HepG2 (cell line): ENCODE measurements at regions not wholly inside any gene's neighbourhood (a gene's known extent, or its start where the extent isn't known, plus 50 kb on each side); places are given as distances from the start of the nearest gene placed in this dataset.

Source experiments
- ATAC-seq: fragments of 200-7000 bp; cut with Tn5 transposase; 3 replicates; pipeline ENCODE4 v1.9.1; 2020; ENCODE audit warnings: mild to moderate bottlenecking, moderate library complexity
- BruUV-seq: library from RNA; stranded (reverse); fragments of 400-500 nt; replicated peaks from 2 replicates; lab custom pipeline; 2021; lab: Mats Ljungman, UMichigan
- CTCF ChIA-PET: fragments of 300-600 bp; formaldehyde crosslinking; extraction: SDS; loops from one replicate; lab custom pipeline; 2021; ENCODE audit warnings: low total read pairs, inconsistent platforms, low intra/inter-chr PET ratio; lab: Yijun Ruan, JAX
- POLR2A ChIA-PET: fragments of 350-600 bp; sonication (Branson Sonifier 250); formaldehyde crosslinking; loops from one replicate; lab custom pipeline; 2020; ENCODE audit warnings: antibody characterized with exemption, inconsistent platforms; lab: Yijun Ruan, JAX
- DNase-seq: peaks from one replicate; pipeline ENCODE4 v3.0.0-alpha.2; 2015; ENCODE audit warnings: low spot score
- FAIRE-seq: peaks from 3 replicates; lab custom pipeline; 2011; peaks lifted over from hg19 to GRCh38; lab: Jason Lieb, UNC
- H2AFZ ChIP-seq: one replicate; pipeline ENCODE4 v1.6.1; 2011; ENCODE audit warnings: low read length, inconsistent platforms
- H3K27ac ChIP-seq: fragments of 300-600 bp; 3 replicates; pipeline ENCODE4 v1.8.0; 2011; ENCODE audit warnings: mixed run types, mild to moderate bottlenecking, mixed read lengths, low read length, inconsistent platforms; ENCODE audit not compliant: insufficient read depth; ENCODE audit errors: extremely low read length
- H3K27me3 ChIP-seq, 2 experiments: fragments of 200-600 bp in 1 of 2; 2 replicates in 1 of 2; 3 replicates in 1 of 2; pipeline versions ENCODE4 v1.6.0 to v1.8.0; 2011; ENCODE audit warnings: low read length in 2 of 2, mild to moderate bottlenecking in 2 of 2, moderate library complexity in 2 of 2, inconsistent platforms in 1 of 2; ENCODE audit not compliant: insufficient read depth in 2 of 2, control insufficient read depth in 1 of 2
- H3K36me3 ChIP-seq, 2 experiments: fragments of 200-600 bp in 1 of 2; replicated peaks in 1 of 2; 2 replicates in 1 of 2; 3 replicates in 1 of 2; pipeline versions ENCODE4 v1.5.1 to v1.8.0; 2011; ENCODE audit warnings: low read length in 2 of 2, inconsistent platforms in 1 of 2; ENCODE audit not compliant: insufficient read depth in 2 of 2, control insufficient read depth in 1 of 2
- H3K4me1 ChIP-seq: 2 replicates; pipeline ENCODE4 v1.5.1; 2012; ENCODE audit warnings: low read length, inconsistent platforms; ENCODE audit not compliant: insufficient read depth
- H3K4me2 ChIP-seq: 2 replicates; pipeline ENCODE4 v1.6.0; 2011; ENCODE audit warnings: low read depth, low read length, inconsistent platforms
- H3K4me3 ChIP-seq, 3 experiments: fragments of 200-600 bp in 1 of 3; sonication (generic), shearing (Covaris generic) in 1 of 3; replicated peaks in 1 of 3; 2 replicates each; pipeline ENCODE4 v1.5.1; 2011 to 2016; ENCODE audit warnings: low read length in 3 of 3, inconsistent platforms in 2 of 3, low read depth in 2 of 3, mild to moderate bottlenecking in 2 of 3, control low read depth in 1 of 3, mixed read lengths in 1 of 3; ENCODE audit not compliant: insufficient read depth in 1 of 3
- H3K79me2 ChIP-seq: one replicate; pipeline ENCODE4 v1.6.1; 2011; ENCODE audit warnings: low read length, inconsistent platforms; ENCODE audit not compliant: insufficient read depth
- H3K9ac ChIP-seq: 2 replicates; pipeline ENCODE4 v1.6.0; 2011; ENCODE audit warnings: mild to moderate bottlenecking, low read depth, low read length, inconsistent platforms; ENCODE audit not compliant: insufficient read depth
- H3K9me3 ChIP-seq: 2 replicates; pipeline ENCODE4 v1.5.1; 2012; ENCODE audit warnings: mild to moderate bottlenecking, low read length
- H4K20me1 ChIP-seq: 2 replicates; pipeline ENCODE4 v1.6.0; 2011; ENCODE audit warnings: inconsistent platforms, mild to moderate bottlenecking, low read length, moderate library complexity; ENCODE audit not compliant: insufficient read depth
- FOXK1 ChIP-seq: sonication (generic); formaldehyde crosslinking; IDR thresholded peaks from 2 replicates; pipeline ENCODE4 v1.4.0; 2020; ENCODE audit warnings: low read depth, missing genetic modification reagents, borderline replicate concordance
- GABPA ChIP-seq, 2 experiments: IDR thresholded peaks; 2 replicates each; pipeline ENCODE4 v1.6.1; 2011 to 2016; ENCODE audit warnings: low read depth in 2 of 2, low read length in 1 of 2, missing biosample characterization in 1 of 2, missing genetic modification characterization in 1 of 2
- MLLT10 ChIP-seq: sonication (generic); formaldehyde crosslinking; IDR thresholded peaks from 2 replicates; pipeline ENCODE4 v1.4.0; 2020; ENCODE audit warnings: missing genetic modification reagents
- RFXAP ChIP-seq: sonication (generic); formaldehyde crosslinking; IDR thresholded peaks from 2 replicates; pipeline ENCODE4 v1.4.0; 2020; ENCODE audit warnings: missing genetic modification reagents, borderline replicate concordance
- WIZ ChIP-seq: sonication (generic); formaldehyde crosslinking; IDR thresholded peaks from 2 replicates; pipeline ENCODE4 v1.5.1; 2020; ENCODE audit warnings: mild to moderate bottlenecking, missing genetic modification reagents
- ZFY ChIP-seq: sonication (generic); formaldehyde crosslinking; IDR thresholded peaks from 2 replicates; pipeline ENCODE4 v1.4.0; 2020; ENCODE audit warnings: missing genetic modification reagents
- ZNF331 ChIP-seq: sonication (generic); formaldehyde crosslinking; IDR thresholded peaks from 2 replicates; pipeline ENCODE4 v1.4.0; 2020; ENCODE audit warnings: missing genetic modification reagents
- WGBS: methylation state at CpG from one replicate; pipeline ENCODE4 v1.1.6; 2017; ENCODE audit warnings: low lambda C conversion rate; 5-methylcytosine and 5-hydroxymethylcytosine counted together
- in situ Hi-C: cut with HindIII; loops from 2 replicates; pipeline ENCODE4 v1.10.0; 2017; ENCODE audit warnings: low pct_unique_long_range_greater_than_20kb; ENCODE audit not compliant: extremely low pct_ligation_motif_present
- intact Hi-C: fragments of 100-400 bp; cut with micrococcal nuclease; formaldehyde crosslinking; loops from one replicate; pipeline ENCODE4 v1.10.0; 2022; ENCODE audit not compliant: unreplicated experiment
- TF ChIP-seq, protein P1 (sequence below): sonication (generic); formaldehyde crosslinking; IDR thresholded peaks from 2 replicates; pipeline ENCODE4 v1.5.0; 2020; ENCODE audit warnings: missing genetic modification reagents
- TF ChIP-seq, protein P2 (sequence below): sonication (generic); formaldehyde crosslinking; IDR thresholded peaks from 2 replicates; pipeline ENCODE4 v1.4.0; 2020; ENCODE audit warnings: missing genetic modification reagents, borderline replicate concordance
- TF ChIP-seq, protein P3 (sequence below): sonication (generic); formaldehyde crosslinking; IDR thresholded peaks from 2 replicates; pipeline ENCODE4 v1.4.0; 2020; ENCODE audit warnings: missing genetic modification reagents, mild to moderate bottlenecking, borderline replicate concordance
- TF ChIP-seq, protein P4 (sequence below): sonication (generic); formaldehyde crosslinking; IDR thresholded peaks from 2 replicates; pipeline ENCODE4 v1.9.0; 2021; ENCODE audit warnings: missing genetic modification reagents, mild to moderate bottlenecking, borderline replicate concordance
- TF ChIP-seq, protein P5 (sequence below): sonication (generic); formaldehyde crosslinking; IDR thresholded peaks from 2 replicates; pipeline ENCODE4 v1.5.1; 2020; ENCODE audit warnings: mild to moderate bottlenecking, missing genetic modification reagents, moderate library complexity
- TF ChIP-seq, protein P6 (sequence below): IDR thresholded peaks from 2 replicates; pipeline ENCODE4 v1.6.1; 2016; ENCODE audit warnings: mild to moderate bottlenecking

DNA sequence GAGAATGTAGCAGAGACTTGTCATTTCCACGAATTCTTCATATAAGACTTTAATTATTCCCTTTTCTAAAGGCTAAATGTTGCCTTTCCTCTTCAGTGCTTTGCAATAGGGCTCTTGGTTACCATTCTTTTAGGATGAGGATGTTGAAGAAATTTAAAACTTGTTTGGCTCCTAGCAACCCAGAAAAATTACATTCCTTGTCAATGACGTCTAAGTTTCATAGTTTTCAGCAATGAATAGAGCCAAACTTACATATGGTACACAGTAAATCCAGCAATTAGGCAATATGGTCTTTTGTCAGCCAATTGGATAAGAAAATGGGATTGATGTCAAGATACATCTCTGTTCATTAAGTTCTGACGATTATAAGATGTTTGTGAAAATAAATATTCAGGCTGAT, 1639.6 kb upstream of the PCDH10 start:
- ChIA-PET CTCF (no interaction called here), POLR2A (no interaction called here)
- Histone ChIP-seq H3K9ac (no peak overlapping the region), H3K27me3 (no peaks in the 10 kb centered on the region; a peak in 1 of 5 replicates), H3K4me1 (no peaks in the 10 kb centered on the region), H2AFZ (no peak overlapping the region), H3K36me3 (no peaks in the 10 kb centered on the region), H3K9me3 (no peaks in the 10 kb centered on the region), H3K4me3 (no peak overlapping the region), H3K79me2 (no peaks in the 10 kb centered on the region), H3K4me2 (no peak overlapping the region), H4K20me1 (no peaks in the 10 kb centered on the region), H3K27ac (no peak overlapping the region)
- FAIRE-seq (no peak), DNase-seq (no peak), ATAC-seq (no peak)
- no TSS peak for BruUV-seq
- WGBS = 0% methylated on average over 3 of the region's 3 CpGs
- intact Hi-C loops = no loop called here
- in situ Hi-C loops = no loop called here
- TF ChIP-seq, protein P1, sequence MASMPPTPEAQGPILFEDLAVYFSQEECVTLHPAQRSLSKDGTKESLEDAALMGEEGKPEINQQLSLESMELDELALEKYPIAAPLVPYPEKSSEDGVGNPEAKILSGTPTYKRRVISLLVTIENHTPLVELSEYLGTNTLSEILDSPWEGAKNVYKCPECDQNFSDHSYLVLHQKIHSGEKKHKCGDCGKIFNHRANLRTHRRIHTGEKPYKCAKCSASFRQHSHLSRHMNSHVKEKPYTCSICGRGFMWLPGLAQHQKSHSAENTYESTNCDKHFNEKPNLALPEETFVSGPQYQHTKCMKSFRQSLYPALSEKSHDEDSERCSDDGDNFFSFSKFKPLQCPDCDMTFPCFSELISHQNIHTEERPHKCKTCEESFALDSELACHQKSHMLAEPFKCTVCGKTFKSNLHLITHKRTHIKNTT (CRISPR knock-in tag) = no peak
- TF ChIP-seq RFXAP (CRISPR knock-in tag) (no peak), FOXK1 (CRISPR knock-in tag) (no peak), GABPA (IDR thresholded peaks at IDR 0.05; ENCODE audit: low read depth, low read length) (no peak), GABPA (CRISPR knock-in tag; IDR thresholded peaks at IDR 0.05; ENCODE audit: low read depth) (no peak), WIZ (CRISPR knock-in tag) (no peak), ZNF331 (no peak), ZFY (CRISPR knock-in tag) (no peak), MLLT10 (CRISPR knock-in tag) (no peak)
- TF ChIP-seq, protein P2, sequence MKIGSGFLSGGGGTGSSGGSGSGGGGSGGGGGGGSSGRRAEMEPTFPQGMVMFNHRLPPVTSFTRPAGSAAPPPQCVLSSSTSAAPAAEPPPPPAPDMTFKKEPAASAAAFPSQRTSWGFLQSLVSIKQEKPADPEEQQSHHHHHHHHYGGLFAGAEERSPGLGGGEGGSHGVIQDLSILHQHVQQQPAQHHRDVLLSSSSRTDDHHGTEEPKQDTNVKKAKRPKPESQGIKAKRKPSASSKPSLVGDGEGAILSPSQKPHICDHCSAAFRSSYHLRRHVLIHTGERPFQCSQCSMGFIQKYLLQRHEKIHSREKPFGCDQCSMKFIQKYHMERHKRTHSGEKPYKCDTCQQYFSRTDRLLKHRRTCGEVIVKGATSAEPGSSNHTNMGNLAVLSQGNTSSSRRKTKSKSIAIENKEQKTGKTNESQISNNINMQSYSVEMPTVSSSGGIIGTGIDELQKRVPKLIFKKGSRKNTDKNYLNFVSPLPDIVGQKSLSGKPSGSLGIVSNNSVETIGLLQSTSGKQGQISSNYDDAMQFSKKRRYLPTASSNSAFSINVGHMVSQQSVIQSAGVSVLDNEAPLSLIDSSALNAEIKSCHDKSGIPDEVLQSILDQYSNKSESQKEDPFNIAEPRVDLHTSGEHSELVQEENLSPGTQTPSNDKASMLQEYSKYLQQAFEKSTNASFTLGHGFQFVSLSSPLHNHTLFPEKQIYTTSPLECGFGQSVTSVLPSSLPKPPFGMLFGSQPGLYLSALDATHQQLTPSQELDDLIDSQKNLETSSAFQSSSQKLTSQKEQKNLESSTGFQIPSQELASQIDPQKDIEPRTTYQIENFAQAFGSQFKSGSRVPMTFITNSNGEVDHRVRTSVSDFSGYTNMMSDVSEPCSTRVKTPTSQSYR = no peak
- TF ChIP-seq, protein P3, sequence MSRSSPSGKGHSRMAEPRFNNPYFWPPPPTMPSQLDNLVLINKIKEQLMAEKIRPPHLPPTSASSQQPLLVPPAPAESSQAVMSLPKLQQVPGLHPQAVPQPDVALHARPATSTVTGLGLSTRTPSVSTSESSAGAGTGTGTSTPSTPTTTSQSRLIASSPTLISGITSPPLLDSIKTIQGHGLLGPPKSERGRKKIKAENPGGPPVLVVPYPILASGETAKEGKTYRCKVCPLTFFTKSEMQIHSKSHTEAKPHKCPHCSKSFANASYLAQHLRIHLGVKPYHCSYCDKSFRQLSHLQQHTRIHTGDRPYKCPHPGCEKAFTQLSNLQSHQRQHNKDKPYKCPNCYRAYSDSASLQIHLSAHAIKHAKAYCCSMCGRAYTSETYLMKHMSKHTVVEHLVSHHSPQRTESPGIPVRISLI (CRISPR knock-in tag) = no peak
- TF ChIP-seq, protein P4, sequence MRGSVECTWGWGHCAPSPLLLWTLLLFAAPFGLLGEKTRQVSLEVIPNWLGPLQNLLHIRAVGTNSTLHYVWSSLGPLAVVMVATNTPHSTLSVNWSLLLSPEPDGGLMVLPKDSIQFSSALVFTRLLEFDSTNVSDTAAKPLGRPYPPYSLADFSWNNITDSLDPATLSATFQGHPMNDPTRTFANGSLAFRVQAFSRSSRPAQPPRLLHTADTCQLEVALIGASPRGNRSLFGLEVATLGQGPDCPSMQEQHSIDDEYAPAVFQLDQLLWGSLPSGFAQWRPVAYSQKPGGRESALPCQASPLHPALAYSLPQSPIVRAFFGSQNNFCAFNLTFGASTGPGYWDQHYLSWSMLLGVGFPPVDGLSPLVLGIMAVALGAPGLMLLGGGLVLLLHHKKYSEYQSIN (CRISPR knock-in tag) = no peak
- TF ChIP-seq, protein P5, sequence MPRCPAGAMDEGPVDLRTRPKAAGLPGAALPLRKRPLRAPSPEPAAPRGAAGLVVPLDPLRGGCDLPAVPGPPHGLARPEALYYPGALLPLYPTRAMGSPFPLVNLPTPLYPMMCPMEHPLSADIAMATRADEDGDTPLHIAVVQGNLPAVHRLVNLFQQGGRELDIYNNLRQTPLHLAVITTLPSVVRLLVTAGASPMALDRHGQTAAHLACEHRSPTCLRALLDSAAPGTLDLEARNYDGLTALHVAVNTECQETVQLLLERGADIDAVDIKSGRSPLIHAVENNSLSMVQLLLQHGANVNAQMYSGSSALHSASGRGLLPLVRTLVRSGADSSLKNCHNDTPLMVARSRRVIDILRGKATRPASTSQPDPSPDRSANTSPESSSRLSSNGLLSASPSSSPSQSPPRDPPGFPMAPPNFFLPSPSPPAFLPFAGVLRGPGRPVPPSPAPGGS = no peak
- TF ChIP-seq, protein P6, sequence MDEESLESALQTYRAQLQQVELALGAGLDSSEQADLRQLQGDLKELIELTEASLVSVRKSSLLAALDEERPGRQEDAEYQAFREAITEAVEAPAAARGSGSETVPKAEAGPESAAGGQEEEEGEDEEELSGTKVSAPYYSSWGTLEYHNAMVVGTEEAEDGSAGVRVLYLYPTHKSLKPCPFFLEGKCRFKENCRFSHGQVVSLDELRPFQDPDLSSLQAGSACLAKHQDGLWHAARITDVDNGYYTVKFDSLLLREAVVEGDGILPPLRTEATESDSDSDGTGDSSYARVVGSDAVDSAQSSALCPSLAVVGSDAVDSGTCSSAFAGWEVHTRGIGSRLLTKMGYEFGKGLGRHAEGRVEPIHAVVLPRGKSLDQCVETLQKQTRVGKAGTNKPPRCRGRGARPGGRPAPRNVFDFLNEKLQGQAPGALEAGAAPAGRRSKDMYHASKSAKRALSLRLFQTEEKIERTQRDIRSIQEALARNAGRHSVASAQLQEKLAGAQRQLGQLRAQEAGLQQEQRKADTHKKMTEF (CRISPR knock-in tag) = no peak
